ENCODE measurements at regions not wholly inside any gene's neighbourhood (a gene's known extent, or its start where the extent isn't known, plus 50 kb on each side); places are given as distances from the start of the nearest gene placed in this dataset.

DNA sequence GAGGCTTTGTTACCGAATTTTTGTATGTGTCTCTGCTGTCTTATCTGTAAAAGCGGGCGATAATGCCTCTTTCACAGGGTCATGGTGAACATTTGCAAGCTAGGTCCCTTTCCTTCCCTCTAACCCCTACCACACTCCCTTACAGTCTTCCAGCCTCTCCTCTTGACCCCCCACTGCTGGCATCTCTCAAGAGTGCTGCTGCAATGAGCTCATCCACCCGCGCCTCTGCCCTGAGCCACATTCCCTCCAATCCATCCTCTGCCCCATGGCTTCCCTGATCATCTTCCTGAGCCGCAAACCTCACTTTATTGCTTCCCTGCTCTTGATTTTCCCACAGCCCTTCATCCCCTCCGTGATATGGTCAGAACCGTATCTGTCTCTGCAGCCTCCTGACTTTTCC lies 343.6 kb downstream of the BCL11B start:
- ChIA-PET POLR2A (no interaction called here), CTCF (no interaction called here)
- no peak overlapping the region for H3K4me3 ChIP-seq (replicated peaks in 1 of 3; ENCODE audit: insufficient read depth in 1 of 3, low read depth in 1 of 3, low read length in 3 of 3)
- dilution Hi-C loops (cut with MboI; ENCODE audit: extremely low pct_ligation_motif_present, low sequenced_read_pairs) = no loop called here
- H3K36me3 ChIP-seq (ENCODE audit: control insufficient read depth in 2 of 2, extremely low read depth in 1 of 2, insufficient read depth in 2 of 2, low read length in 2 of 2) = no peaks in the 10 kb centered on the region
- FAIRE-seq (no peak), DNase-seq (ENCODE audit: low read depth, low spot score) (no peak)
- no peaks in the 10 kb centered on the region for H3K79me2 ChIP-seq (ENCODE audit: control insufficient read depth, insufficient read depth, low read length)
- intact Hi-C loops (cut with micrococcal nuclease) = no loop called here
- H3K4me1 ChIP-seq (ENCODE audit: control insufficient read depth, extremely low read depth, insufficient read depth, low read length) = no peaks in the 10 kb centered on the region
- no peak overlapping the region for H3K27ac ChIP-seq (ENCODE audit: insufficient read depth, low read depth, low read length)
- peaks cover 3% of the 10 kb centered on the region for H3K9me3 ChIP-seq (replicated peaks; ENCODE audit: control insufficient read depth, insufficient read depth, low read length)
- H3K4me2 ChIP-seq (ENCODE audit: insufficient read depth, low read length) = no peak overlapping the region
- BruUV-seq (replicated peaks) = no TSS peak
- H4K20me1 ChIP-seq (replicated peaks; ENCODE audit: control insufficient read depth, extremely low read depth, insufficient read depth, low read length) = no peaks in the 10 kb centered on the region
- no peaks in the 10 kb centered on the region for H3K27me3 ChIP-seq (ENCODE audit: control insufficient read depth in 2 of 2, insufficient read depth in 2 of 2, low read length in 2 of 2)
- no peak overlapping the region for H2AFZ ChIP-seq (ENCODE audit: low read depth, low read length)
- TF ChIP-seq, protein P1, sequence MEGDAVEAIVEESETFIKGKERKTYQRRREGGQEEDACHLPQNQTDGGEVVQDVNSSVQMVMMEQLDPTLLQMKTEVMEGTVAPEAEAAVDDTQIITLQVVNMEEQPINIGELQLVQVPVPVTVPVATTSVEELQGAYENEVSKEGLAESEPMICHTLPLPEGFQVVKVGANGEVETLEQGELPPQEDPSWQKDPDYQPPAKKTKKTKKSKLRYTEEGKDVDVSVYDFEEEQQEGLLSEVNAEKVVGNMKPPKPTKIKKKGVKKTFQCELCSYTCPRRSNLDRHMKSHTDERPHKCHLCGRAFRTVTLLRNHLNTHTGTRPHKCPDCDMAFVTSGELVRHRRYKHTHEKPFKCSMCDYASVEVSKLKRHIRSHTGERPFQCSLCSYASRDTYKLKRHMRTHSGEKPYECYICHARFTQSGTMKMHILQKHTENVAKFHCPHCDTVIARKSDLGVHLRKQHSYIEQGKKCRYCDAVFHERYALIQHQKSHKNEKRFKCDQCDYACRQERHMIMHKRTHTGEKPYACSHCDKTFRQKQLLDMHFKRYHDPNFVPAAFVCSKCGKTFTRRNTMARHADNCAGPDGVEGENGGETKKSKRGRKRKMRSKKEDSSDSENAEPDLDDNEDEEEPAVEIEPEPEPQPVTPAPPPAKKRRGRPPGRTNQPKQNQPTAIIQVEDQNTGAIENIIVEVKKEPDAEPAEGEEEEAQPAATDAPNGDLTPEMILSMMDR (IDR thresholded peaks at IDR 0.05; ENCODE audit: extremely low read depth in 1 of 2, insufficient read depth in 1 of 2, low read depth in 1 of 2, low read length in 2 of 2) = no peak
- no peak for TF ChIP-seq POLR2A (IDR thresholded peaks at IDR 0.05; ENCODE audit: low read depth, low read length)
- no peak for TF ChIP-seq MYC (IDR thresholded peaks at IDR 0.05; ENCODE audit: low read depth, low read length)
- no peak for TF ChIP-seq GATA2 (IDR thresholded peaks at IDR 0.05; ENCODE audit: insufficient read depth, insufficient read length, low read depth, low read length)
- H3K9me1 ChIP-seq (replicated peaks; ENCODE audit: control insufficient read depth, extremely low read depth, insufficient read depth, low read length) = no peaks in the 10 kb centered on the region
- H3K9ac ChIP-seq (replicated peaks; ENCODE audit: extremely low read depth, insufficient read depth, low read length) = no peak overlapping the region

DNA sequence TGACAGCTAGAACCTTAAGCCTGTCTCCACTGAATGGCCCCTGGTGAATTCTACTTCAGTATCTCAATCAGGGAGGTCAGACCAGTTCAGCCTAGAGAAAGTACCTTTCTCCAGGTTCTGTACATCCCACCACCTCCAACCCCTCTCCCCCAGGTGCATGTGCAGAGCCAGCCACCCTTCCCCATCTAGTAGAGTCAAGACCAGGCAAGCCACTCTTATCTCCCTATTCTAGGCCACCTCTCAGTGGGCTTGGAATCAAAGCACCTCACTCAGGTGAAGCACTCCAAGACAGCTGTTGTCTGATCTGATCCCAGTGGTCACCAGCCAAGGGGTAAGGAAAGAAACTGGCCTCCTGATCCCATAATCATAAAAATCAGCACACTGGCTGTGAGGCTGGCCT lies 340.9 kb downstream of the BCL11B start:
- dilution Hi-C loops (cut with MboI; ENCODE audit: extremely low pct_ligation_motif_present, low sequenced_read_pairs) (no loop called here), intact Hi-C loops (cut with micrococcal nuclease) (no loop called here)
- no peak overlapping the region for H3K9ac ChIP-seq (replicated peaks; ENCODE audit: extremely low read depth, insufficient read depth, low read length)
- DNase-seq (ENCODE audit: low read depth, low spot score) (no peak), FAIRE-seq (no peak)
- no peaks in the 10 kb centered on the region for H3K4me1 ChIP-seq (ENCODE audit: control insufficient read depth, extremely low read depth, insufficient read depth, low read length)
- no TSS peak for BruUV-seq (replicated peaks)
- H3K4me2 ChIP-seq (ENCODE audit: insufficient read depth, low read length) = no peak overlapping the region
- no peaks in the 10 kb centered on the region for H3K9me1 ChIP-seq (replicated peaks; ENCODE audit: control insufficient read depth, extremely low read depth, insufficient read depth, low read length)
- no peaks in the 10 kb centered on the region for H3K79me2 ChIP-seq (ENCODE audit: control insufficient read depth, insufficient read depth, low read length)
- no peaks in the 10 kb centered on the region for H4K20me1 ChIP-seq (replicated peaks; ENCODE audit: control insufficient read depth, extremely low read depth, insufficient read depth, low read length)
- POLR2A ChIA-PET = no interaction called here
- no peak overlapping the region for H2AFZ ChIP-seq (ENCODE audit: low read depth, low read length)
- TF ChIP-seq JUN (IDR thresholded peaks at IDR 0.05; ENCODE audit: borderline replicate concordance, insufficient read depth, insufficient read length, low read depth) (no peak), EZH2 (IDR thresholded peaks at IDR 0.05; ENCODE audit: borderline replicate concordance, low read depth, low read length, severe bottlenecking) (no peak), FOS (IDR thresholded peaks at IDR 0.05; ENCODE audit: borderline replicate concordance, insufficient read depth, low read length) (no peak), POLR2AphosphoS5 (IDR thresholded peaks at IDR 0.05; ENCODE audit: insufficient read depth, low read depth, low read length) (no peak), MYC (IDR thresholded peaks at IDR 0.05; ENCODE audit: low read depth, low read length) (no peak), GATA2 (IDR thresholded peaks at IDR 0.05; ENCODE audit: insufficient read depth, insufficient read length, low read depth, low read length) (no peak), POLR2A (IDR thresholded peaks at IDR 0.05; ENCODE audit: low read depth, low read length) (no peak)
- TF ChIP-seq, protein P1 (IDR thresholded peaks at IDR 0.05; ENCODE audit: extremely low read depth in 1 of 2, insufficient read depth in 1 of 2, low read depth in 1 of 2, low read length in 2 of 2) = no peak
- TF ChIP-seq, protein P2, sequence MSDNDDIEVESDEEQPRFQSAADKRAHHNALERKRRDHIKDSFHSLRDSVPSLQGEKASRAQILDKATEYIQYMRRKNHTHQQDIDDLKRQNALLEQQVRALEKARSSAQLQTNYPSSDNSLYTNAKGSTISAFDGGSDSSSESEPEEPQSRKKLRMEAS (IDR thresholded peaks at IDR 0.05; ENCODE audit: insufficient read depth, insufficient read length) = no peak
- H3K27me3 ChIP-seq (ENCODE audit: control insufficient read depth in 2 of 2, insufficient read depth in 2 of 2, low read length in 2 of 2) = no peaks in the 10 kb centered on the region
- H3K9me3 ChIP-seq (replicated peaks; ENCODE audit: control insufficient read depth, insufficient read depth, low read length) = peaks cover 3% of the 10 kb centered on the region
- H3K27ac ChIP-seq (ENCODE audit: insufficient read depth, low read depth, low read length) = no peak overlapping the region
- CTCF ChIA-PET = no interaction called here
- H3K36me3 ChIP-seq (ENCODE audit: control insufficient read depth in 2 of 2, extremely low read depth in 1 of 2, insufficient read depth in 2 of 2, low read length in 2 of 2) = no peaks in the 10 kb centered on the region
- H3K4me3 ChIP-seq (replicated peaks in 1 of 3; ENCODE audit: insufficient read depth in 1 of 3, low read depth in 1 of 3, low read length in 3 of 3) = no peak overlapping the region
